HCT116 (cell line): ENCODE measurements at regions not wholly inside any gene's neighbourhood (a gene's known extent, or its start where the extent isn't known, plus 50 kb on each side); places are given as distances from the start of the nearest gene placed in this dataset.

Source experiments
- ATAC-seq: fragments of 200-7000 bp; cut with Tn5 transposase; 2 replicates; pipeline ENCODE4 v1.9.1; 2020; ENCODE audit warnings: mild to moderate bottlenecking, moderate library complexity
- BruUV-seq: library from RNA; stranded (reverse); fragments of 400-500 nt; replicated peaks from 2 replicates; lab custom pipeline; 2021; lab: Mats Ljungman, UMichigan
- CTCF ChIA-PET: fragments of 300-600 bp; sonication (Branson Sonifier 250); formaldehyde crosslinking; loops from one replicate; lab custom pipeline; 2021; ENCODE audit warnings: antibody characterized with exemption; lab: Charles Lee
- POLR2A ChIA-PET: fragments of 300-600, 350-600 bp; sonication (Branson Sonifier 250); formaldehyde crosslinking; loops from one replicate; lab custom pipeline; 2021; ENCODE audit warnings: antibody characterized with exemption; lab: Charles Lee
- RAD21 ChIA-PET, 2 experiments: fragments of 300-600 bp; sonication (Branson Sonifier 250); formaldehyde crosslinking; loops; one replicate each; lab custom pipeline; 2023; ENCODE audit warnings: low total read pairs in 2 of 2; ENCODE audit not compliant: uncharacterized antibody in 2 of 2, unreplicated experiment in 2 of 2, low non-redundant PET in 1 of 2; lab: Charles Lee
- DNase-seq: peaks from one replicate; pipeline ENCODE4 v3.0.0-alpha.2; 2010; ENCODE audit warnings: low read depth, low spot score
- H2AFZ ChIP-seq: fragments of 200-600 bp; shearing (Covaris generic), sonication (generic); 2 replicates; pipeline ENCODE4 v1.6.1; 2017; ENCODE audit warnings: low read depth, mixed run types, mixed read lengths, antibody characterized with exemption, low read length; ENCODE audit not compliant: poor library complexity, severe bottlenecking
- H3K27ac ChIP-seq: 2 replicates; pipeline ENCODE4 v1.5.1; 2012; ENCODE audit warnings: low read depth, low read length
- H3K27me3 ChIP-seq: fragments of 200-600 bp; sonication (generic); 2 replicates; pipeline ENCODE4 v1.6.1; 2016; ENCODE audit warnings: mixed run types, low read length, mixed read lengths; ENCODE audit not compliant: insufficient read depth
- H3K36me3 ChIP-seq, 2 experiments: fragments of 200-500 bp in 1 of 2; fragments of 200-600 bp in 1 of 2; sonication (Bioruptor generic) in 1 of 2; sonication (generic) in 1 of 2; 2 replicates each; pipeline versions ENCODE4 v1.5.1 to v1.6.1; 2014 to 2016; ENCODE audit warnings: low read length in 2 of 2, inconsistent platforms in 1 of 2, mixed read lengths in 1 of 2, mixed run types in 1 of 2; ENCODE audit not compliant: insufficient read depth in 2 of 2, control insufficient read depth in 1 of 2
- H3K4me1 ChIP-seq, 2 experiments: fragments of 200-600 bp in 1 of 2; sonication (generic) in 1 of 2; 2 replicates each; pipeline versions ENCODE4 v1.5.1 to v1.6.1; 2012 to 2017; ENCODE audit warnings: low read length in 2 of 2, inconsistent platforms in 1 of 2, mild to moderate bottlenecking in 1 of 2, mixed read lengths in 1 of 2, mixed run types in 1 of 2, moderate library complexity in 1 of 2; ENCODE audit not compliant: insufficient read depth in 2 of 2, control insufficient read depth in 1 of 2
- H3K4me2 ChIP-seq: fragments of 200-600 bp; sonication (generic); 2 replicates; pipeline ENCODE4 v1.6.1; 2017; ENCODE audit warnings: mixed run types, low read length, mixed read lengths
- H3K4me3 ChIP-seq, 2 experiments: fragments of 200-600 bp in 1 of 2; sonication (generic) in 1 of 2; replicated peaks in 1 of 2; 2 replicates each; pipeline ENCODE4 v1.5.1; 2011 to 2016; ENCODE audit warnings: low read length in 2 of 2, control low read depth in 1 of 2, low read depth in 1 of 2, mild to moderate bottlenecking in 1 of 2, mixed read lengths in 1 of 2, mixed run types in 1 of 2
- H3K79me2 ChIP-seq: fragments of 200-600 bp; sonication (generic); 2 replicates; pipeline ENCODE4 v1.6.1; 2017; ENCODE audit warnings: mild to moderate bottlenecking, mixed run types, low read length, moderate library complexity, mixed read lengths; ENCODE audit not compliant: insufficient read depth
- H3K9ac ChIP-seq: fragments of 200-600 bp; sonication (generic); 2 replicates; pipeline ENCODE4 v1.6.1; 2016; ENCODE audit warnings: low read length, mixed read lengths
- H3K9me2 ChIP-seq: fragments of 200-600 bp; sonication (generic), shearing (Covaris generic); 2 replicates; pipeline ENCODE4 v1.6.1; 2017; ENCODE audit warnings: mixed run types, mild to moderate bottlenecking, moderate library complexity; ENCODE audit not compliant: insufficient read depth
- H3K9me3 ChIP-seq, 2 experiments: fragments of 200-500 bp in 1 of 2; fragments of 200-600 bp in 1 of 2; sonication (Bioruptor generic) in 1 of 2; sonication (generic) in 1 of 2; 2 replicates each; pipeline ENCODE4 v1.6.1; 2014 to 2017; ENCODE audit warnings: low read length in 2 of 2, mixed read lengths in 2 of 2, inconsistent platforms in 1 of 2, low read depth in 1 of 2, mild to moderate bottlenecking in 1 of 2, mixed run types in 1 of 2, moderate library complexity in 1 of 2; ENCODE audit not compliant: control insufficient read depth in 1 of 2, insufficient read depth in 1 of 2
- H4K20me1 ChIP-seq: fragments of 200-600 bp; sonication (generic), shearing (Covaris generic); 2 replicates; pipeline ENCODE4 v1.6.1; 2017; ENCODE audit warnings: mixed run types, mild to moderate bottlenecking, moderate library complexity; ENCODE audit not compliant: insufficient read depth
- ATF3 ChIP-seq: IDR thresholded peaks from 2 replicates; pipeline ENCODE4 v1.6.1; 2012
- CEBPB ChIP-seq: IDR thresholded peaks from 2 replicates; pipeline ENCODE4 v1.6.1; 2012; ENCODE audit warnings: low read depth
- EGR1 ChIP-seq: IDR thresholded peaks from 2 replicates; pipeline ENCODE4 v1.6.1; 2012; ENCODE audit warnings: low read depth
- EZH2 ChIP-seq: fragments of 200-600 bp; sonication (generic); IDR thresholded peaks from 2 replicates; pipeline ENCODE4 v1.6.1; 2017; ENCODE audit warnings: antibody characterized with exemption, mixed run types
- FOSL1 ChIP-seq: IDR thresholded peaks from 2 replicates; pipeline ENCODE4 v1.6.1; 2012; ENCODE audit warnings: low read depth
- POLR2A ChIP-seq: IDR thresholded peaks from 2 replicates; pipeline ENCODE4 v1.7.0; 2011; ENCODE audit warnings: borderline replicate concordance; ENCODE audit not compliant: insufficient read depth, insufficient read length; ENCODE audit errors: extremely low read depth
- RAD21 ChIP-seq: IDR thresholded peaks from 2 replicates; pipeline ENCODE4 v1.6.1; 2012; ENCODE audit warnings: low read depth, mild to moderate bottlenecking
- REST ChIP-seq: IDR thresholded peaks from 2 replicates; pipeline ENCODE4 v1.6.1; 2012; ENCODE audit warnings: low read depth
- SIN3A ChIP-seq: IDR thresholded peaks from 2 replicates; pipeline ENCODE4 v1.6.1; 2012; ENCODE audit warnings: low read depth
- SP1 ChIP-seq: IDR thresholded peaks from 2 replicates; pipeline ENCODE4 v1.6.1; 2012; ENCODE audit warnings: low read depth
- SRF ChIP-seq: IDR thresholded peaks from 2 replicates; pipeline ENCODE4 v1.6.1; 2012; ENCODE audit warnings: low read depth
- TCF7L2 ChIP-seq: IDR thresholded peaks from 2 replicates; pipeline ENCODE4 v1.7.0; 2011; ENCODE audit warnings: borderline replicate concordance, inconsistent platforms; ENCODE audit not compliant: insufficient read depth, insufficient read length; ENCODE audit errors: extremely low read depth
- YY1 ChIP-seq: IDR thresholded peaks from 2 replicates; pipeline ENCODE4 v1.6.1; 2011; ENCODE audit warnings: low read length, low read depth, moderate library complexity, mild to moderate bottlenecking; ENCODE audit not compliant: insufficient replicate concordance; ENCODE audit errors: extremely low read depth
- ZFX ChIP-seq: fragments of 450-650 bp; IDR thresholded peaks from 2 replicates; pipeline ENCODE4 v1.6.1; 2017
- intact Hi-C: fragments of 100-400 bp; cut with micrococcal nuclease; formaldehyde crosslinking; loops from 2 replicates; pipeline ENCODE4 v1.10.0; 2022
- TF ChIP-seq, protein P1 (sequence below): IDR thresholded peaks from 2 replicates; pipeline ENCODE4 v1.6.1; 2011; ENCODE audit warnings: mild to moderate bottlenecking, low read length, moderate library complexity; ENCODE audit not compliant: insufficient replicate concordance; ENCODE audit errors: extremely low read depth

DNA sequence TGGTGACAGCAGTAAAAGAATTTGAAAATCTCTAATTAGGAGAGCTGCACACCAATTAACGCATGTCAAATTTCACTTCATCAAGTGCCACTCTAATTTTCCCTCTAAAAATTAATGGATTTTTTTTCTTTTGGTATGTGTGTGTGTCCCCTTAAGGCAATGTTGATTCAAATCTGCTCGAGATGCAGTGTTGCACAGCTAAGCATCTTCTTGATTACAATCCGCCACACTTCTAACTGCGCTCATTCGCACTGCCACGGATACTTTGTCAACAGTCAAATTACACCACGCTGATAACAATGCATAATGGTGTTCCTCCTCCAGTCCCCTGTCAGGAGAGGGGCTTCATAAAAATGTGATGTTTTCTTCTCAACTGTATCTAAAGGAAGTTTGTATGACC is 261.4 kb downstream of the MEIS1 start:
- intact Hi-C loops: no loop called here
- Histone ChIP-seq H3K4me2 (no peak overlapping the region), H3K9me2 (no peaks in the 10 kb centered on the region), H3K27me3 (no peaks in the 10 kb centered on the region), H3K9ac (no peak overlapping the region), H3K4me3 (no peak overlapping the region), H3K79me2 (no peaks in the 10 kb centered on the region), H4K20me1 (no peaks in the 10 kb centered on the region; the same call in 1 of the 2 replicates), H3K36me3 (no peaks in the 10 kb centered on the region), H3K27ac (no peak overlapping the region), H3K9me3 (no peaks in the 10 kb centered on the region; a peak in 1 of 4 replicates), H2AFZ (no peak overlapping the region), H3K4me1 (no peaks in the 10 kb centered on the region)
- DNase-seq (no peak), ATAC-seq (no peak)
- POLR2A ChIA-PET: no interaction called here
- CTCF ChIA-PET: no interaction called here
- no TSS peak for BruUV-seq
- TF ChIP-seq EGR1 (no peak), SIN3A (no peak), SRF (no peak), POLR2A (no peak), TCF7L2 (no peak), ZFX (no peak), YY1 (no peak), RAD21 (no peak), FOSL1 (no peak), EZH2 (no peak)
- TF ChIP-seq, protein P1, sequence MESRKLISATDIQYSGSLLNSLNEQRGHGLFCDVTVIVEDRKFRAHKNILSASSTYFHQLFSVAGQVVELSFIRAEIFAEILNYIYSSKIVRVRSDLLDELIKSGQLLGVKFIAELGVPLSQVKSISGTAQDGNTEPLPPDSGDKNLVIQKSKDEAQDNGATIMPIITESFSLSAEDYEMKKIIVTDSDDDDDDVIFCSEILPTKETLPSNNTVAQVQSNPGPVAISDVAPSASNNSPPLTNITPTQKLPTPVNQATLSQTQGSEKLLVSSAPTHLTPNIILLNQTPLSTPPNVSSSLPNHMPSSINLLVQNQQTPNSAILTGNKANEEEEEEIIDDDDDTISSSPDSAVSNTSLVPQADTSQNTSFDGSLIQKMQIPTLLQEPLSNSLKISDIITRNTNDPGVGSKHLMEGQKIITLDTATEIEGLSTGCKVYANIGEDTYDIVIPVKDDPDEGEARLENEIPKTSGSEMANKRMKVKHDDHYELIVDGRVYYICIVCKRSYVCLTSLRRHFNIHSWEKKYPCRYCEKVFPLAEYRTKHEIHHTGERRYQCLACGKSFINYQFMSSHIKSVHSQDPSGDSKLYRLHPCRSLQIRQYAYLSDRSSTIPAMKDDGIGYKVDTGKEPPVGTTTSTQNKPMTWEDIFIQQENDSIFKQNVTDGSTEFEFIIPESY: no peak
- RAD21 ChIA-PET: no interaction called here

DNA sequence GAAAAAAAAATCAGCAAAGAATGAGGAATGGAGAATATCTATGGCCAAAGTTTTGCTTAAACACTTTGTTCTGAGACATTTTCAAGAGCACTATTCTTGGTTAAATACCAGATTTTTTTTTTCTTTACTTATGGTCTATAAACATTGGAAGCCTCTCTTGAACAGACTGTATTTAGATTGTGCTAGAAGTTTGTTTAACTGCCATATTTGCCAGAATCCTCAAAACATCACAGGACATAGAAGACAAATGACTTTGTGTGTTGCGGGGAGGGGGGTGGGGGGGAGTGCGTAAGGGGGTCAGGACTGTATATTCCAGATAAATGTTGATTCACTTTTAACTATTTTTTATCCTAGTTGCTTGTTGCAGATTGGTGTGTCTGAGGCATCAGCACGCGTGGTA is 262.0 kb downstream of the MEIS1 start:
- BruUV-seq: no TSS peak
- Histone ChIP-seq H3K4me3 (no peak overlapping the region), H4K20me1 (no peaks in the 10 kb centered on the region; the same call in 1 of the 2 replicates), H3K36me3 (no peaks in the 10 kb centered on the region), H3K27me3 (no peaks in the 10 kb centered on the region), H3K27ac (no peak overlapping the region), H3K9ac (no peak overlapping the region), H2AFZ (no peak overlapping the region), H3K9me3 (no peaks in the 10 kb centered on the region; a peak in 1 of 4 replicates), H3K79me2 (no peaks in the 10 kb centered on the region), H3K4me2 (no peak overlapping the region), H3K4me1 (no peaks in the 10 kb centered on the region), H3K9me2 (no peaks in the 10 kb centered on the region)
- intact Hi-C loops: no loop called here
- ChIA-PET CTCF (no interaction called here), RAD21 (no interaction called here), POLR2A (no interaction called here)
- ATAC-seq: no peak
- DNase-seq: no peak
- TF ChIP-seq REST: no peak
- TF ChIP-seq SRF: no peak
- TF ChIP-seq ATF3: no peak
- TF ChIP-seq, protein P1: no peak
- no peak for TF ChIP-seq CEBPB
- no peak for TF ChIP-seq SP1
- TF ChIP-seq POLR2A: no peak
